M059J (cell line): ENCODE measurements at regions not wholly inside any gene's neighbourhood (a gene's known extent, or its start where the extent isn't known, plus 50 kb on each side); places are given as distances from the start of the nearest gene placed in this dataset.
A peak's percentile ranks its signal among the peaks of the same experiment; 100 is the strongest.
"Not testable (repeated sequence)": the region's sequence is repeated elsewhere in the genome, so short reads cannot be mapped to it uniquely, and the experiment has no call there.

ENCODE experiments used
- DNase-seq: peaks from one replicate; pipeline ENCODE4 v3.0.0-alpha.2; 2012; ENCODE audit warnings: low read depth

DNA sequence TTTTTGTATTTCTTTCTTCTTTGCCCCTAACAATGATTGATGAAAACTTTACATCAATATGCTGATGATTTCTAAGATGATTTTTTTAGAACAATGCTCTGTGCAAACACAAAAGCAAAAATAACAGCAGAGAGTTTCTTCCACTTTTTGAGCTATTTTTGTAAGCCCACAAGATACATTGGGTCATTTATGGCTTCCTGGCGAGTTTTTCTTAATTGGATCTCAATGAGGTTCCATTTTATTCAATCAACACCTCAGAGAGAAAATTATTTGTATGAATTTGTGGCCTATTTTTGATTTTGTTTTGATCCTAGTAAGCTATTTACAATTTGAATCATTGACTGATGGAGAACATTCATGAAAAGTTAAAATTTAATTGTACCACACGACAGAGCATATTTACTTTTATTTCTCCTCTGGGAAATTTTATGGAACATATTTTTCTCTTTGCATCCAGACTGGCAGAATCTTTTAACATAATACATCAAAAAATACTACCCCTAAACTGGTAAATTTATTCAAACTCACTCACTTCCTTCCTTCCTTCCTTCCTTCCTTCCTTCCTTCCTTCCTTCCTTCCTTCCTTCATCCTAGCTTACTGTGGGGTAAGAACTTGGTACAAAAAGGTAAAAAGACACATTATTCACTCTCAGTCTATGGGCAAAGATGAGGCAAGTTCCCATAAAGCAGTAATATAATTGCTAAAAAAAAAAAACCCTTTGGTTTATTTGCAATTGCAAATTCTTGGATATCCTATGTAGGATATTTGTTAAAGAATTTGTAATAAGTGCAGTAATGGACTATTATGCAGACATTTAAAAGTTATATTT is 710.4 kb downstream of the SLC4A3 start:
- no peak for DNase-seq

DNA sequence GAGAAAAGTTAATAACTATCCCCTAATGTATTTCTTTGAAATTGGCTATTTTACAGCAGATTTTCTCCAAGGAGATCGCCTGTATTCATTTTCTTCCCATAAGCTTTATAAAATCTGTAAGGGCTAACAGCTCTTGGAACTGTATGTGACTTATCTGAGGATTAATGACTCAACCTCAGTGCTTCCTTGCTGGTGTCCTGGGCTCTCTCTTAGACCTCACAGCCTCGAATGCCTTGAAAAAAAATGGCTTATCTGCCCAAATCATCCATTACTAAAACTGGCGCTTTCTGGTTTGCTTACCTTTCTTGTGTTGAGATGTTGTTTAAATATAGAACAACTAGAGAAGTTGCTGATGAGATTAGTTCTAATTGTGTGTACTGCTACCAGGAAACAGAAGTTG is 713.6 kb downstream of the SLC4A3 start:
- DNase-seq, result peak; percentile 53

- DNase-seq, result no peak
These were observed 719.5 kb downstream of the SLC4A3 start for GRCh38 chr2:220346919-220347318.

DNA sequence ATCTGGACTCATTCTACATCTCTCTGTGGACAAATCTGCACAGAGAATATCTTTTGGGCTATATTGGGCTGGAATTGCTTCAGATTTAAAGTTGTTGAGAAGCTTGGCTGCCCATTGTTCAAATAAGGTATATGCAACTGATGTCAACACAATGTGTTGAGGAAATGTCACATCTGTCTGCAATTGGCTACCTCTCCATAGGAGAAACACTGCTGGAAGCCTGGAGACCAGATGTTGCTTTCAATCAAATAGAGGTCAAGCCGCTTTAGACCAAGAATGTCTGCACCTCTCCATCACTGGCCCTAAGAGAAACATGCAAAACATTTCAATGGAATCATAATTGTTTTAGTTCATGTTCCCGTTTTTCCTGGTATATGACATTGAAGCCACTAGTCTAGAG is 720.2 kb downstream of the SLC4A3 start:
- DNase-seq, result no peak

DNA sequence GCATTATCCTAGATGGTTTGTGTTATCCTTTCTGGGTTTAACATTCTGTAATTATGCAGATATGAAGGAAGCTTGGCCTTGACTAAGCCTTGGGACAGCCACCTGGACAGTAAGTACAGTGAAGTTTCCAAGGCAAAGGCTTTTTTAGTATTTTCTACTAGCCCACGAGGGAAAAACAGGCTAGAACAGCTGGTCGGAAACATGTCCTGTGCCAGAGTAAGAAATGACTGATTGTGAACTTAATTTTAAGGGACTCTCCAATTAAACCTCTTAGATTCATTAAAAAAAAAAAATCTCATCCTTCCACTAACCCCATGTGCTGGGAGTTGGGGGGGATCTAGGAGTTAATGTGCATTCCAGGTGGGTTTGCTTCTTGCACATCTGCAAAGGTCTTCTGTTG is 720.8 kb downstream of the SLC4A3 start:
- DNase-seq, result no peak

GRCh38 chr2:220353897-220354296 is 726.5 kb downstream of the SLC4A3 start:
- DNase-seq, result peak; percentile 12

- DNase-seq, result peak; percentile 70
These were observed 728.6 kb downstream of the SLC4A3 start for GRCh38 chr2:220356076-220356475.

DNA sequence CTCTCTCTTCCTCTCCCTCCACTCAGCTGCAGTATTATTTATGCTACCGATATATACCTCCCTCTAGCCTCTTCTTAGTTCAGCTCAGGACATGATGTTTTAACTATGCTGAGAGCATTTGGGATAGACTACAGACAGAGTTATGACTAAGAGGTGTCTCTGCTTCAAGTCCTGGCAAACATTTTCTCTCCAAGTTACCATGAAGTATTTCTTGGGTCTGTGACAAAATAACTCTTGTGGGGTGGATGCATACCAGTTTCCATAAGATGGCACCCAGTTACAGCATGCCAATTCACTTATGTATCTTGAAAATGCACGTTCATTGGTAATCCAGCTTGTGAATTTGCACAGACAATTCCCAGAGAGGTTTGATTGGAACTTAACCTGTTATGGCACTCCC is 737.6 kb downstream of the SLC4A3 start:
- peak; percentile 65 for DNase-seq

- no peak for DNase-seq
These were observed 739.3 kb downstream of the SLC4A3 start for GRCh38 chr2:220366765-220367164.

DNA sequence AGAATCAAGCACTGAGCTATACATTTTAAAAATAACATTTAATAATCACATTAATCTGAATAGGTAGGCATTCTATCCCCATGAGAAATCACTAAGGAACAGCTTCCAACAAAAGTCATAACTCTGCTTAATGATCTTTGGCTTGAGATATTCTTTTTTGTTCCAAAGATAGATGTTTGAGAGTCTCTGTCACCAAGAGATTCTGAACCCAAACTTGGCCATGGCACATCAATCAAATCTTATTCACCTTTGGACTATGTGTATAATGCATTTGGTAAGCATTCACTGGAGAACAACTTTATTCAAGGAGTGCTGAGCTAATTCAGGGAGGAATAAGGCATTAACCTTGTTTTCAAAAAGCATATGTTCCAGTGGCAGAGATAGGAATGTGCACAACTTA is 743.3 kb downstream of the SLC4A3 start:
- DNase-seq, result no peak

- DNase-seq, result no peak
These were observed 743.8 kb downstream of the SLC4A3 start for GRCh38 chr2:220371211-220371610.

GRCh38 chr2:220373878-220374277 is 746.4 kb downstream of the SLC4A3 start:
- DNase-seq, result no peak

- DNase-seq, result peak; percentile 34
These were observed 746.9 kb downstream of the SLC4A3 start for GRCh38 chr2:220374282-220374681.

DNA sequence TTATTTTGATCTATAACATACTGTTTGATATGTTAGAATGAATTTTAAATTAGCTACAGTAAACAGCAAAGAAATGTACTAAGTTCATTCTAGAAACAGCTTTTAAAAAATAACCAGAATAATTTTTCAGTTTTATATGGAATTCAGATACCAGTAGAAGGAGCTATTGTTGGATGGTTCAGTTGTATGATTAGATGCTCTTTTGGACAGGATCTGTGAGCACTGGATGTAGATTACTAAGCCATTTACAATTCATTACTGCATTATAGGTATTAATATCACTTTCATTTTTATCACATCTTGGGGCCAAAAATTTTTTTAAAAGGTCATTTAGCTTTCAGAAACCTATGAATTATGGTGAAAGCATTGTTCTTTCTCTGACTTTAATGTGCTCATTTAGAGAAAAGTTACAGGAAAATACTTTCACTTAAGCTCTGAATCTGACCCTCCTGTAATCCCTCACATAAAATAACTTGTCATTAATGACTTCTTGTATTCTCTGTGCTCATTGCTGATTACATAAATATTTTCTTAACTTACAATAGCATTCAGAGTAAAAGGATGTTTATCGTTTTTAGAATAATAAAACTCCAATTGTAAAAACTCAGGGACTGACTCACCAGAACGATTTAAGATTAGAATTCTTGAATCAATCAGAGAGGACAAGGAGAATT is 750.2 kb downstream of the SLC4A3 start:
- DNase-seq, result peak; percentile 32

- not testable (repeated sequence) for DNase-seq
These were observed 760.3 kb downstream of the SLC4A3 start for GRCh38 chr2:220387758-220388157.

GRCh38 chr2:220393711-220394110 is 766.3 kb downstream of the SLC4A3 start:
- DNase-seq, result no peak

DNA sequence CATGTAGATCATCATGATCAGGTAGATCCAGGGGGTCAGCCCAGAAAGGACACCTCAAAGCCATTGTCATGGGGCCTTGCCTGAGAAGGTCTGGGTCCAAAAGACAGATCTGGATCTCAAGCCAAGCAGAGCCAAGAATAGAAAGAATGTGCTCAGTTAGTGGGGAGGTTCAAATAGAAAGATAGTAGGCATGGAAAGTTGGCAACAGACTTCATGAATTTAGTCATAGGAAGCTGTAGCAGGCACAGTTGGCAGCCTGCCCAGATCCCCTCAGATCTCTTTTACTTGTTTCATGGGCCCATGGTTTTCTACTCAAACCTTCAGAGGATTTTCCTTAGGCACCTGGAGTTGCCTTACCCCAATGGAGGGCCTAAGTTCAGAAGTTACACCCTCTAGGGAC is 767.0 kb downstream of the SLC4A3 start:
- peak; percentile 86 for DNase-seq

DNA sequence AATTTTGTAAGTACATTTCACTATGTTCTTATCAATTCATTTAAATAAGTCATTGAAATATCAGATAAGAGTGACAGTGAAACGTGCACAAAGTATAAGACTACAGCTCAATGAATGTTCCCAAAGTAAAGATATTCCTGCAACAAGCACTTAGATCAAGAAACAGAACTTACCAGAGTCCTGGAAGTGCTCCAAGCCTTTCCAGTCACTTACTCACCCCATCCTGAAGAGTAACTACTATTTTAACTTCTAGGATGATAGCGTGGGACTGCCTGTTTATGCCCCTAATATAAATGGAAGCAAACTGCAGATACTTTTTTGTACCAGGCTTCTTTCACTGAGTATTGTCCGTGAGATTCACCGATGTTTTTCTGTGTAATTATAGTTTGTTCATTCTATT is 768.9 kb downstream of the SLC4A3 start:
- peak; percentile 82 for DNase-seq

GRCh38 chr2:220410296-220410695 is 782.9 kb downstream of the SLC4A3 start:
- DNase-seq, result no peak

GRCh38 chr2:220417503-220417902 is 790.1 kb downstream of the SLC4A3 start:
- DNase-seq, result no peak

DNA sequence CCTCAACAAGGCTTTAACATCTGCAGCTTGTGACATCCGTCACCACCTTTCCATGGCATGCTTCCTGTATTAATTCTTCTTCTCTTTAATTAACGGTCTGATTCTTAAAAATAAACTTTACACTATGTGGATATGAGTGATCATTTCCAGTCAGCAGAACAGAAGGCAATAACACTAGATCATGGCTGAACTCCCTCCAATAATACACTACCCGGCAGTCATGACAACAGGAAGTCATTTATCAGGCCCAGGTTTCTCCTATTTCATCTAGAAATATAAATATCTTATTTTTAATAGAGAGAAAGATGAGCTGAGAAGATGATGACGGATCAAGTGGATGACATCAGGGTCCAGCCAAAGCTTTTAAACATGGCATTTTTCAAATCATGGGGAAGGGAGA is 792.2 kb downstream of the SLC4A3 start:
- no peak for DNase-seq

- DNase-seq, result no peak
These were observed 793.4 kb downstream of the SLC4A3 start for GRCh38 chr2:220420820-220421219.

GRCh38 chr2:220422676-220423075 is 795.2 kb downstream of the SLC4A3 start:
- no peak for DNase-seq
